ENCODE measurements at regions not wholly inside any gene's neighbourhood (a gene's known extent, or its start where the extent isn't known, plus 50 kb on each side); places are given as distances from the start of the nearest gene placed in this dataset.

DNA sequence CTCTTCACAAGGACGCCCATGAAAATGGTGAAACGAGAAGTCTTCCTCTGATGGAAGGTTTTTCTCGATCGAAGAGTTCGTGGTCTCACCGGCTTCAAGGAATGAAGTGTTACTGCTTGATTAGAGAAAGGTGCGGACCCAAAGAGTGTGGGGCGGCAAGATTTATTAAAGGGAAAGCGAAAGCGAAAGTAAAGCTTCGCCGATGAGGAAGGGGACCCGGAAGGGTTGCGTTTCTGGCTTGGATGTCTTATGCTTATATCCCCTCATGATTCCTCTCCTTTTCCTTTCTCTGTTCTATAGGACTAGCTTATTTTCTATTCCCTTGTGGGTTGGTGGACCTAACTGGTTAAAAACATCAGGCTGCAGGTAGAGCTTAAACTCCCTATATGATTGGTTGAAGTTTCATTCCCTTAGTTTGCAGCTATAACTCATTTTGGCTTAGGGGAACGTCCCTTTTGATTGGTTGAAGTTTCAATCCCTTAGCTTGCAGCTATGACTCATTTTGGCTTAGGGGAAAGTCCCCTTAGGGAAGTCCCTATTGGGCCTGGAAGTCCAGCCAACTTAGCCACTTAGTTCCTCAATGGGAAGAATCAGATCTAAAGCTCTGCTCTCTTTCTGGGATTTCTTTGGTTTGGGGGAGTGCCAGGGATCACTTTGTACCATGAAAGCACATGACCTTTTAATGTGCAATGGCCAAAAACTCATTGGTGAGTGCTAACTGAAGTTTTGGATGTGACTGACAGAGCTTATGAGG lies 1025.0 kb upstream of the PCDH10 start:
- TF ChIP-seq POLR2A (IDR thresholded peaks at IDR 0.05; ENCODE audit: extremely low read depth, insufficient read length): no peak
- TF ChIP-seq CTCF (IDR thresholded peaks at IDR 0.05; ENCODE audit: low read depth, low read length): no peak
- TF ChIP-seq MAX (IDR thresholded peaks at IDR 0.05; ENCODE audit: low read depth, low read length): no peak
- no peak for TF ChIP-seq MYC (IDR thresholded peaks at IDR 0.05; ENCODE audit: low read depth, low read length)
